ENCODE measurements at regions not wholly inside any gene's neighbourhood (a gene's known extent, or its start where the extent isn't known, plus 50 kb on each side); places are given as distances from the start of the nearest gene placed in this dataset.

GRCh38 chr2:236505648-236506047, 64.0 kb upstream of the ACKR3 start:
- DNase-seq (ENCODE audit: low read depth), result no peak
- no peak overlapping the region for H3K4me3 ChIP-seq (ENCODE audit: control insufficient read depth, low read depth, low read length)
- TF ChIP-seq, protein P1, sequence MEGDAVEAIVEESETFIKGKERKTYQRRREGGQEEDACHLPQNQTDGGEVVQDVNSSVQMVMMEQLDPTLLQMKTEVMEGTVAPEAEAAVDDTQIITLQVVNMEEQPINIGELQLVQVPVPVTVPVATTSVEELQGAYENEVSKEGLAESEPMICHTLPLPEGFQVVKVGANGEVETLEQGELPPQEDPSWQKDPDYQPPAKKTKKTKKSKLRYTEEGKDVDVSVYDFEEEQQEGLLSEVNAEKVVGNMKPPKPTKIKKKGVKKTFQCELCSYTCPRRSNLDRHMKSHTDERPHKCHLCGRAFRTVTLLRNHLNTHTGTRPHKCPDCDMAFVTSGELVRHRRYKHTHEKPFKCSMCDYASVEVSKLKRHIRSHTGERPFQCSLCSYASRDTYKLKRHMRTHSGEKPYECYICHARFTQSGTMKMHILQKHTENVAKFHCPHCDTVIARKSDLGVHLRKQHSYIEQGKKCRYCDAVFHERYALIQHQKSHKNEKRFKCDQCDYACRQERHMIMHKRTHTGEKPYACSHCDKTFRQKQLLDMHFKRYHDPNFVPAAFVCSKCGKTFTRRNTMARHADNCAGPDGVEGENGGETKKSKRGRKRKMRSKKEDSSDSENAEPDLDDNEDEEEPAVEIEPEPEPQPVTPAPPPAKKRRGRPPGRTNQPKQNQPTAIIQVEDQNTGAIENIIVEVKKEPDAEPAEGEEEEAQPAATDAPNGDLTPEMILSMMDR (conservative IDR thresholded peaks at IDR 0.05; ENCODE audit: control insufficient read depth, insufficient read depth, low read depth, low read length), result no peak

DNA sequence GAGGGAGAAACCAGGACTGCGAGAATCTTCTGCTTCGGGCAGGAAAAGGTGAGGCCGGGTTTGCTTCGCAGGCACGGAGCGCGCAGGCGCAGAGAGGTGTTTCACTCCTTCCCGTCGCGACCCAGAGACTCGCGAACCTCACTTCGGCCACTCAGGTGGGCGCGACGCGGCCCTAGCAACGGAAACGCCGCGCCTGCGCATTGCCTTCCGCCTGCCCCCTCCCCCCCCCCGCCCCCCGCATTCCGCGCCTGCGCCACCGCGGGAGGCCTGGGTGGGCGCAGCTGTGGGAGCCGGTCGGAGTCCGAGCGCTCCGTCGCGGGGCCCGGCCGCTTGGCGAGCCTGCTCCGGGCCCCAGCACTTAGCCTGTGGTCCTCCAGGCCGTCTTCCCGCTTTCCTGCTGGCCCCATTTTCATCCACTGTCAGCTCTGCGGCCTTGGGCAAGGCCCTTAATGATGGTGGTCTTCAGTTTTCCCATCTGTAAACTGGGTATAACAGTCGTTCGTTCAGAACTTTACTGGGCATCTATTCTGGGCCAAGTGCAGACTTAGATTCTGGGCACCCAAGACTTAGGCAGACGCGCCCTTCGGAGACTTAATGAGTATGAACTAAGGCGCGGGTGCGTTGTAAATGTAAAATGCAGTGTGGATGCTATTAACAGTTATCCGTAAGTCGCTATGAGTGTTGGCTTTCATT, 62.1 kb upstream of the ACKR3 start:
- TF ChIP-seq, protein P1 (conservative IDR thresholded peaks at IDR 0.05; ENCODE audit: control insufficient read depth, insufficient read depth, low read depth, low read length), result no peak
- peak overlapping the region; percentile 1 for H3K4me3 ChIP-seq (ENCODE audit: control insufficient read depth, low read depth, low read length)
- DNase-seq (ENCODE audit: low read depth), result no peak

- H3K4me3 ChIP-seq (ENCODE audit: control insufficient read depth, low read depth, low read length), result no peak overlapping the region
- TF ChIP-seq, protein P1 (conservative IDR thresholded peaks at IDR 0.05; ENCODE audit: control insufficient read depth, insufficient read depth, low read depth, low read length), result no peak
- DNase-seq (ENCODE audit: low read depth), result no peak
Measured at GRCh38 chr2:236508466-236508865, 61.2 kb upstream of the ACKR3 start.

DNA sequence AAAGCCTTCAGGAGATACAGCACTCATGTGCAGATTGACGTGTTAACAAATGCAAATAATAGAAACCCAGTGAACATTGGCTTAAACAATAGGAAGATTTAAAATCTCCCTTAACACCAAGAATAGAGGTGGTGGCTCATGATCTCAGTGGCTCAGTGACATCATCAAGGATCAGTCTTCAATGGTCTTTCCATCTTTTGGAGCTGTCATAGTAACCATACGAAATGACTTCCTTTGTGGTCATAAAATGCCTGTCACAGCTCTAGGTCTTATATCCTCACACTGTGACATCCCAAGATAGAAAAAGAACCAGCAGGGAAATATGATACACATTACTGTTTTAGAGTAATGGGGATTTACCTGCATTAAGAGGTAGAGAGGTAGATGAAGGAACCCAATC, 59.6 kb upstream of the ACKR3 start:
- H3K4me3 ChIP-seq (ENCODE audit: control insufficient read depth, low read depth, low read length), result no peak overlapping the region
- TF ChIP-seq, protein P1 (conservative IDR thresholded peaks at IDR 0.05; ENCODE audit: control insufficient read depth, insufficient read depth, low read depth, low read length), result no peak
- DNase-seq (ENCODE audit: low read depth), result no peak

DNA sequence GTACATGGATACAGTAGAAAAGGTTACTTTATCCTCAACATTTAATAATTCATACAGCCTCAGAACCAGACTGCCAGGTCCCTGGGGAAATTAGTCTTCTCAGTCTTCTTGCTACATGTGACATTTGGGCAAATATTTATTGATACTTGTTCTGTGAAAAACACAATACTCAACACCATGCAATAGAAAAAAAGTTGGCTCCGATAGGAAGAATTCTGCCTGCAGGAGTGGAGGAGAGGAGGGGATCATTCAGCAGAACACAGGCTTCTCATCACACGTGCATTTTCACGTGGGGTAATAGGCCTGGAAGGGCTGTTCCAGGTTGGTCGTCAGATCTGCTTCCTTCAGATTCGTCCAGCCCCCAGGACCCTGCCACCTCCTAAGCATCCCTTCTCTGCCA, 58.4 kb upstream of the ACKR3 start:
- TF ChIP-seq, protein P1 (conservative IDR thresholded peaks at IDR 0.05; ENCODE audit: control insufficient read depth, insufficient read depth, low read depth, low read length), result no peak
- no peak for DNase-seq (ENCODE audit: low read depth)
- H3K4me3 ChIP-seq (ENCODE audit: control insufficient read depth, low read depth, low read length), result no peak overlapping the region

DNA sequence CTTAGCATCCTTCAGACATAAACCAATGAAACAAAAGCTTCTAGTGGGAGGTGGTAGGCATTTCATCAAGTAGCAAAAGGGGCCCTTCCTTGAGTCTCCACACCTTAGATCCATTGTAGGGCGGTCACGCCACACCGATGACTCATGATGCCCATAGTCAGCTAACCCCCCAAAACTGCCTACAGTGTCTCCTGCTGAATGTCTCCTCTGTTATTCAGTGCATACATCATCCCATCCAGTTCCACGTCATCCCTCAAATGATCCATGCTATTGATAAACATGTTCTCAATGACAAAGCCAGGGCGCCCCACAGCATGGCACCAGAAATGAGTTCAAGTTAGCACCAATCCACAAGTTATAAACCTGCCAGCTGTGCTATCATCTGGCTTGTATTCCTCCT, 57.4 kb upstream of the ACKR3 start:
- no peak for DNase-seq (ENCODE audit: low read depth)
- TF ChIP-seq, protein P1 (conservative IDR thresholded peaks at IDR 0.05; ENCODE audit: control insufficient read depth, insufficient read depth, low read depth, low read length), result no peak

More for the DNA sequence above, 57.4 kb upstream of the ACKR3 start:
- H3K4me3 ChIP-seq (ENCODE audit: control insufficient read depth, low read depth, low read length), result no peak overlapping the region

All from fibroblast of mammary gland (primary cell).